Activated T-helper 1 cell treated with anti-CD3 and anti-CD28 coated beads, Interleukin-12 subunit alpha, Interleukin-12 subunit beta, Interleukin-2, Interleukin-4 antibody, amounts not matched to agents 30 ng/mL and 10 ng/mL and 1 ng/mL, durations not matched to agents 14 hours and 24 hours and 36 hours (primary cell): ENCODE measurements at regions not wholly inside any gene's neighbourhood (a gene's known extent, or its start where the extent isn't known, plus 50 kb on each side); places are given as distances from the start of the nearest gene placed in this dataset.

Experiments used
- DNase-seq: peaks from one replicate; pipeline ENCODE4 v3.0.0; 2021; ENCODE audit warnings: low spot score
- H3K27ac Mint-ChIP-seq: one replicate; pipeline ENCODE4 v1.8.0; 2021; ENCODE audit warnings: mild to moderate bottlenecking, mixed read lengths
- H3K27me3 Mint-ChIP-seq: one replicate; pipeline ENCODE4 v1.8.0; 2022; ENCODE audit warnings: mild to moderate bottlenecking, moderate library complexity, mixed read lengths; ENCODE audit not compliant: insufficient read depth
- H3K36me3 Mint-ChIP-seq: one replicate; pipeline ENCODE4 v1.8.0; 2021; ENCODE audit warnings: low read depth, mixed read lengths
- H3K4me1 Mint-ChIP-seq: one replicate; pipeline ENCODE4 v1.8.0; 2021; ENCODE audit warnings: low read depth, mixed read lengths
- H3K4me3 Mint-ChIP-seq: one replicate; pipeline ENCODE4 v1.8.0; 2021; ENCODE audit warnings: mild to moderate bottlenecking, moderate library complexity, mixed read lengths
- H3K9me3 Mint-ChIP-seq: one replicate; pipeline ENCODE4 v1.8.0; 2021; ENCODE audit warnings: mixed read lengths
- intact Hi-C: fragments of 100-400 bp; cut with micrococcal nuclease; formaldehyde crosslinking; loops from one replicate; pipeline ENCODE4 v1.15.1; 2024

- H3K27ac Mint-ChIP-seq = no peak overlapping the region
- intact Hi-C loops = no loop called here
- H3K27me3 Mint-ChIP-seq = no peaks in the 10 kb centered on the region
Measured at GRCh38 chr2:76256458-76257088, 545.9 kb upstream of the GCFC2 start.

GRCh38 chr2:76252704-76253103, 542.0 kb upstream of the GCFC2 start:
- H3K4me3 Mint-ChIP-seq = no peak overlapping the region
- no peak overlapping the region for H3K27ac Mint-ChIP-seq
- no peaks in the 10 kb centered on the region for H3K4me1 Mint-ChIP-seq
- no peak for DNase-seq
- no peaks in the 10 kb centered on the region for H3K36me3 Mint-ChIP-seq
- no peaks in the 10 kb centered on the region for H3K9me3 Mint-ChIP-seq
- intact Hi-C loops = no loop called here
- no peaks in the 10 kb centered on the region for H3K27me3 Mint-ChIP-seq

More at GRCh38 chr2:76256458-76257088, 545.9 kb upstream of the GCFC2 start:
- H3K36me3 Mint-ChIP-seq = no peaks in the 10 kb centered on the region
- no peak overlapping the region for H3K4me3 Mint-ChIP-seq
- no peaks in the 10 kb centered on the region for H3K9me3 Mint-ChIP-seq
- DNase-seq = no peak
- no peaks in the 10 kb centered on the region for H3K4me1 Mint-ChIP-seq

DNA sequence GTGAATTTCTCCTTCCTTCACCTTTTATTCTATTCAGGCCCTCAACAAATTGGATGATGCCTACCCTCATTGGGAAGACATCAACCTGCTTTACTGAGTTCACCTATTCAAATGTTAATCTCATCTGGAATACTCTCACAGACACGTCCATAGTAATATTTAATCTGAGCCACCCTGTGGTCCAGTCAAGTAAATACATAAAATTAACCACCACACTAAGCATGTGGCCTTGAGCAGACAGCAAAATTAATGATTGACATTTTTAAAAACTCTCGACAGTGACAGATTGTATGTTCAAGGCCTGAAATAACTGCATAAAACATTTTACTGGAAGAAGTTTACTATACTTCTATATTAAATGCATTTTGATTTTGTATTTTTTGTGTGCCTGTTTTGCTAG, 540.6 kb upstream of the GCFC2 start:
- H3K4me1 Mint-ChIP-seq = no peaks in the 10 kb centered on the region
- H3K36me3 Mint-ChIP-seq = no peaks in the 10 kb centered on the region
- H3K9me3 Mint-ChIP-seq = no peaks in the 10 kb centered on the region
- no peak for DNase-seq
- H3K27ac Mint-ChIP-seq = no peak overlapping the region
- no peak overlapping the region for H3K4me3 Mint-ChIP-seq
- intact Hi-C loops = no loop called here
- H3K27me3 Mint-ChIP-seq = no peaks in the 10 kb centered on the region

DNA sequence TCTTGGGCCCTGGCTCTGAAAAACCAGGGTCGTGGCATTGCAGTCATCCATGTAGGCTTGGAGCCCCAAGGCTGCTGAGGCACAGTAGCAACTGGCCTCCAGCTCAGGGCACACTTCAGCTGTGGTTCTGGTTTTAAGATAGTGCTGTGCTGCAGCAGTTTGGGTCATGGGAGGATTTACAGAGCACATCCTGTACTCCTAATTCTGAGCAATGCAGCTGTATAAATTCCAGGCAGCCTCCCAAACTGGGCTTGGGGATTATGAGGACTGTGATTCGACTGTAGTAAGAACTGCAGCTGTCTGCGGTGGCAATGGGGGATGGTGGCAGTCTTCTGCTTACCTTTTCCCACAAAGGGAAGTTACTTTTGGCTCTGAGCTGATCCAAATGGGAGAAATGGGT, 536.3 kb upstream of the GCFC2 start:
- Mint-ChIP-seq H3K4me3 (no peak overlapping the region), H3K9me3 (peaks cover 4% of the 10 kb centered on the region), H3K27ac (no peak overlapping the region), H3K27me3 (no peaks in the 10 kb centered on the region), H3K4me1 (no peaks in the 10 kb centered on the region), H3K36me3 (no peaks in the 10 kb centered on the region)
- no peak for DNase-seq
- intact Hi-C loops = no loop called here

- Mint-ChIP-seq H3K9me3 (peaks cover 4% of the 10 kb centered on the region), H3K27ac (no peak overlapping the region), H3K4me3 (no peak overlapping the region), H3K36me3 (no peaks in the 10 kb centered on the region), H3K27me3 (no peaks in the 10 kb centered on the region), H3K4me1 (no peaks in the 10 kb centered on the region)
- intact Hi-C loops = no loop called here
- DNase-seq = no peak
Measured at GRCh38 chr2:76211991-76212985, 501.6 kb upstream of the GCFC2 start.

GRCh38 chr2:76210551-76210950, 499.8 kb upstream of the GCFC2 start:
- peaks cover 4% of the 10 kb centered on the region for H3K9me3 Mint-ChIP-seq
- no peak overlapping the region for H3K27ac Mint-ChIP-seq
- no peaks in the 10 kb centered on the region for H3K27me3 Mint-ChIP-seq
- no peak overlapping the region for H3K4me3 Mint-ChIP-seq
- intact Hi-C loops = no loop called here
- no peaks in the 10 kb centered on the region for H3K36me3 Mint-ChIP-seq
- DNase-seq = no peak
- H3K4me1 Mint-ChIP-seq = no peaks in the 10 kb centered on the region

- no peaks in the 10 kb centered on the region for H3K9me3 Mint-ChIP-seq
- H3K36me3 Mint-ChIP-seq = no peaks in the 10 kb centered on the region
- H3K27me3 Mint-ChIP-seq = no peaks in the 10 kb centered on the region
- H3K4me3 Mint-ChIP-seq = no peak overlapping the region
- H3K4me1 Mint-ChIP-seq = no peaks in the 10 kb centered on the region
- H3K27ac Mint-ChIP-seq = no peak overlapping the region
- intact Hi-C loops = no loop called here
- no peak for DNase-seq
Measured at GRCh38 chr2:76204048-76204447, 493.3 kb upstream of the GCFC2 start.

DNA sequence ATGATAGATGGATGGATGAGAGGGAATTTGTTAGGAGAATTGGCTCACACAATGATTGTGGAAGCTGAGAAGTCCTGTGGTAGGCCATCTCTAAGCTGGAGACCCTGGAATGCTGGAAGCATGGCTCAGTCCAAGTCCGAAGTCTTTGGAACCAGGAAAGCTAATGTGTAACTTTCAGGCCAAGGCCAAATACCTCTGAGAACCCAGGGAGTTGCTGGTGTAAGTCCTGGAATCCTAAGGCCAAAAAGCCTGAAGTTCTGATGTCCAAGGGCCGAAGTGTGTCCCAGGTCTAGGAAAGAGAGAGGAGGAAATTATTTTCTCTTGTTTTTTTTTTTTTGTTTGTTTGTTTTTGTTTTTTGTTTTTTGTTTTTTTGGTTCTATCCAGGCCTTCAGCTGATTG, 492.2 kb upstream of the GCFC2 start:
- Mint-ChIP-seq H3K9me3 (no peaks in the 10 kb centered on the region), H3K4me3 (no peak overlapping the region), H3K27me3 (no peaks in the 10 kb centered on the region), H3K27ac (no peak overlapping the region), H3K36me3 (no peaks in the 10 kb centered on the region), H3K4me1 (no peaks in the 10 kb centered on the region)
- intact Hi-C loops = no loop called here
- no peak for DNase-seq

DNA sequence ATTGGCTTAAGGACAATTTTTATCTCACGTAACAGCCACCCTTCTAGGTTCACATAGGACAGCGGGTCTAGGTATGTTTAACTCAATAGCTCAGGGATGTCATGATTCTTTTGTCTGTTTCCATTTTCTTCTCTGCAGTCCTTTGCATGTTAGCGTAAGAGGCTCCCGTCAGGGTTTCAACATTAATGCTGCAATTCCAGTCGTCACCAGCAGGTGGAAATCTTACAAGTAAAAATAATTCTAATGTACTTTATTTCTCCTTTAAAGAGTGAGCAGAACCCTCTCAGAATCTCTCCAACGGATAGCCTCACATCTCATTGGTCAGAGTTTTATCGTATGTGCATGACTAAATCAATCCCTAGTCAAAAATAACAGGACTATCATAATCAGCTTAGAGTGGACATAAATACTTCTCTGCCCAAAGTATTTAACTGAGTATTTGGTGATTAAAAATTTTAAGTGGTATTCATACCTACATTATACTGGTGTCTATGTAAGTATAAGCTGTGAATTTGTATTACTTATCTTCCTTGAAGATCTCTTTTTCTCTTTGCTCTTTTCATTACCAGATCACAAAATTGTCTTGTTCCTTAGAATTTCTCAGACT, 487.2 kb upstream of the GCFC2 start:
- Mint-ChIP-seq H3K4me1 (no peaks in the 10 kb centered on the region), H3K36me3 (no peaks in the 10 kb centered on the region), H3K9me3 (no peaks in the 10 kb centered on the region), H3K4me3 (no peak overlapping the region), H3K27me3 (no peaks in the 10 kb centered on the region), H3K27ac (no peak overlapping the region)
- intact Hi-C loops = loop anchor here (1.0 kb wide), 1 partner anchor 401 kb away; no protein-coding TSS in a partner anchor
- no peak for DNase-seq

- DNase-seq = no peak
- H3K27ac Mint-ChIP-seq = no peak overlapping the region
- no peak overlapping the region for H3K4me3 Mint-ChIP-seq
- H3K27me3 Mint-ChIP-seq = no peaks in the 10 kb centered on the region
- H3K9me3 Mint-ChIP-seq = no peaks in the 10 kb centered on the region
- H3K4me1 Mint-ChIP-seq = no peaks in the 10 kb centered on the region
- intact Hi-C loops = no loop called here
- no peaks in the 10 kb centered on the region for H3K36me3 Mint-ChIP-seq
Measured at GRCh38 chr2:76197428-76197827, 486.7 kb upstream of the GCFC2 start.

GRCh38 chr2:76194031-76194775, 483.5 kb upstream of the GCFC2 start:
- H3K36me3 Mint-ChIP-seq = no peaks in the 10 kb centered on the region
- intact Hi-C loops = no loop called here
- no peak overlapping the region for H3K27ac Mint-ChIP-seq
- H3K4me3 Mint-ChIP-seq = no peak overlapping the region
- no peaks in the 10 kb centered on the region for H3K4me1 Mint-ChIP-seq
- no peak for DNase-seq
- no peaks in the 10 kb centered on the region for H3K9me3 Mint-ChIP-seq
- H3K27me3 Mint-ChIP-seq = no peaks in the 10 kb centered on the region

DNA sequence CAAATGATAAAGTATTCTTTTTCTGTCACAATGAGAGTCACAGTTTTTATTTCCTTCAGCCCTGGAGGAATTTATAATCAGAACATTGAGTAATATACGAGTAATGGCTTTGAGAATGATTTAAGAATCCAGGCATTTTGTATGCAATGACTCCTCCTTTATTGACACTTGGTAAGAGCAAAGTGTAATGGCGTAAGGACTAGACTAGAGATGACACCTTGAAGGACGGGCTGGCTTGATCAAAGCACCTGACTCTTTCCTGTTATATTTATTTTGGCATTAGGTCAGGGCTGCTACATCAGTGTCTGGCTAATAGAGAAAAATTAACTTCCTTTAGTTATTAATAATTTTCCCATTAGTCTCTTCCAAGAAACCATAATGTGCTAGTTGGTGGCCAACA, 482.4 kb upstream of the GCFC2 start:
- no peaks in the 10 kb centered on the region for H3K9me3 Mint-ChIP-seq
- DNase-seq = no peak
- no peaks in the 10 kb centered on the region for H3K4me1 Mint-ChIP-seq
- H3K27ac Mint-ChIP-seq = no peak overlapping the region
- no peak overlapping the region for H3K4me3 Mint-ChIP-seq
- intact Hi-C loops = no loop called here
- H3K27me3 Mint-ChIP-seq = no peaks in the 10 kb centered on the region
- H3K36me3 Mint-ChIP-seq = no peaks in the 10 kb centered on the region
